LNCaP clone FGC (cell line): ENCODE measurements at regions not wholly inside any gene's neighbourhood (a gene's known extent, or its start where the extent isn't known, plus 50 kb on each side); places are given as distances from the start of the nearest gene placed in this dataset.

Source experiments
- DNase-seq: peaks from one replicate; pipeline ENCODE4 v3.0.0-alpha.2; 2011; ENCODE audit warnings: low read depth
- H3K4me3 ChIP-seq: 2 replicates; pipeline ENCODE4 v1.5.1; 2011; ENCODE audit warnings: mild to moderate bottlenecking, low read depth, low read length, control low read depth
- CTCF ChIP-seq: IDR thresholded peaks from 2 replicates; pipeline ENCODE4 v1.5.1; 2012; ENCODE audit warnings: mild to moderate bottlenecking; ENCODE audit not compliant: control insufficient read depth, insufficient read depth; ENCODE audit errors: extremely low read depth

GRCh38 chr10:108078263-108078662 lies 913.8 kb upstream of the SORCS1 start:
- DNase-seq = no peak
- H3K4me3 ChIP-seq = no peak overlapping the region
- no peak for TF ChIP-seq CTCF

GRCh38 chr10:108072466-108072865 lies 908.0 kb upstream of the SORCS1 start:
- TF ChIP-seq CTCF = no peak
- DNase-seq = no peak
- H3K4me3 ChIP-seq = no peak overlapping the region

- DNase-seq = peak; percentile 22
- H3K4me3 ChIP-seq = no peak overlapping the region
- no peak for TF ChIP-seq CTCF
Observed at GRCh38 chr10:108070789-108071188, 906.3 kb upstream of the SORCS1 start.

- TF ChIP-seq CTCF = no peak
- no peak overlapping the region for H3K4me3 ChIP-seq
- DNase-seq = no peak
Observed at GRCh38 chr10:108069096-108069495, 904.6 kb upstream of the SORCS1 start.

GRCh38 chr10:108064746-108065260 lies 900.3 kb upstream of the SORCS1 start:
- H3K4me3 ChIP-seq = no peak overlapping the region
- no peak for TF ChIP-seq CTCF
- DNase-seq = no peak

GRCh38 chr10:108060246-108060645 lies 895.7 kb upstream of the SORCS1 start:
- TF ChIP-seq CTCF = no peak
- no peak for DNase-seq
- H3K4me3 ChIP-seq = no peak overlapping the region

- DNase-seq = no peak
- no peak for TF ChIP-seq CTCF
- H3K4me3 ChIP-seq = no peak overlapping the region
Observed at GRCh38 chr10:108055506-108055905, 891.0 kb upstream of the SORCS1 start.
